K562 (cell line): ENCODE measurements at regions not wholly inside any gene's neighbourhood (a gene's known extent, or its start where the extent isn't known, plus 50 kb on each side); places are given as distances from the start of the nearest gene placed in this dataset.

Source experiments
- ATAC-seq: fragments of 200-7000 bp; cut with Tn5 transposase; 3 replicates; pipeline ENCODE4 v1.9.1; 2020; ENCODE audit warnings: moderate library complexity
- BruUV-seq: library from RNA; stranded (reverse); fragments of 400-500 nt; replicated peaks from 2 replicates; lab custom pipeline; 2021; lab: Mats Ljungman, UMichigan
- CTCF ChIA-PET: fragments of 300-600 bp; formaldehyde crosslinking; extraction: SDS; loops from one replicate; lab custom pipeline; 2021; ENCODE audit warnings: low intra/inter-chr PET ratio; lab: Yijun Ruan, JAX
- POLR2A ChIA-PET: fragments of 300-600, 350-650 bp; sonication (Branson Sonifier 250); formaldehyde crosslinking; extraction: SDS; loops from one replicate; lab custom pipeline; 2021; ENCODE audit warnings: antibody characterized with exemption, inconsistent platforms; lab: Yijun Ruan, JAX
- DNase-seq, 4 experiments: peaks; one replicate each; pipeline versions ENCODE4 v3.0.0 to v3.0.0-alpha.2; 2011 to 2018; ENCODE audit warnings: low spot score in 3 of 4, mixed read lengths in 3 of 4; ENCODE audit errors: extremely low read depth in 1 of 4
- FAIRE-seq: peaks from 2 replicates; lab custom pipeline; 2011; peaks lifted over from hg19 to GRCh38; lab: Jason Lieb, UNC
- H2AFZ ChIP-seq: 2 replicates; pipeline ENCODE4 v1.6.0; 2011; ENCODE audit warnings: low read depth, low read length, control low read depth, inconsistent platforms
- H3K27ac ChIP-seq: fragments of 200-600 bp; 3 replicates; pipeline ENCODE4 v1.8.0; 2011; ENCODE audit warnings: low read depth, mild to moderate bottlenecking, control low read depth, inconsistent platforms, low read length, moderate library complexity, mixed read lengths; ENCODE audit errors: extremely low read depth
- H3K27me3 ChIP-seq, 2 experiments: fragments of 300-600 bp in 1 of 2; 2 replicates in 1 of 2; 3 replicates in 1 of 2; pipeline versions ENCODE4 v1.6.0 to v1.8.0; 2011; ENCODE audit warnings: inconsistent platforms in 2 of 2, low read length in 2 of 2, mild to moderate bottlenecking in 1 of 2, mixed read lengths in 1 of 2, moderate library complexity in 1 of 2; ENCODE audit not compliant: control insufficient read depth in 2 of 2, insufficient read depth in 2 of 2
- H3K36me3 ChIP-seq: fragments of 300-600 bp; 3 replicates; pipeline ENCODE4 v1.8.0; 2011; ENCODE audit warnings: mild to moderate bottlenecking, low read length, inconsistent platforms; ENCODE audit not compliant: control insufficient read depth, insufficient read depth
- H3K4me1 ChIP-seq, 2 experiments: fragments of 200-600 bp in 1 of 2; replicated peaks in 1 of 2; 2 replicates in 1 of 2; 3 replicates in 1 of 2; pipeline versions ENCODE4 v1.5.1 to v1.8.0; 2011; ENCODE audit warnings: inconsistent platforms in 2 of 2, low read length in 2 of 2, mild to moderate bottlenecking in 1 of 2, mixed read lengths in 1 of 2, moderate library complexity in 1 of 2; ENCODE audit not compliant: control insufficient read depth in 2 of 2, insufficient read depth in 2 of 2
- H3K4me2 ChIP-seq: 2 replicates; pipeline ENCODE4 v1.6.1; 2011; ENCODE audit warnings: low read length, control low read depth, inconsistent platforms, mixed read lengths; ENCODE audit not compliant: insufficient read depth
- H3K4me3 ChIP-seq: fragments of 200-600 bp; sonication (generic), shearing (Covaris generic); 2 replicates; pipeline ENCODE4 v1.5.1; 2016; ENCODE audit warnings: control low read depth, inconsistent platforms
- H3K79me2 ChIP-seq: fragments of 200-600 bp; 3 replicates; pipeline ENCODE4 v1.8.0; 2011; ENCODE audit warnings: low read length, inconsistent platforms; ENCODE audit not compliant: control insufficient read depth, insufficient read depth
- H3K9ac ChIP-seq, 2 experiments: 2 replicates each; pipeline versions ENCODE4 v1.6.0 to v1.6.1; 2011; ENCODE audit warnings: low read depth in 2 of 2, low read length in 2 of 2, control low read depth in 1 of 2, inconsistent platforms in 1 of 2, mild to moderate bottlenecking in 1 of 2, mixed read lengths in 1 of 2; ENCODE audit not compliant: insufficient read depth in 1 of 2
- H3K9me1 ChIP-seq: one replicate; pipeline ENCODE4 v1.6.0; 2011; ENCODE audit warnings: inconsistent platforms, mild to moderate bottlenecking, low read length, moderate library complexity; ENCODE audit not compliant: control insufficient read depth, insufficient read depth
- H3K9me3 ChIP-seq: replicated peaks from 2 replicates; pipeline ENCODE4 v1.5.1; 2011; ENCODE audit warnings: low read depth, low read length, inconsistent platforms; ENCODE audit not compliant: control insufficient read depth, insufficient read depth
- H4K20me1 ChIP-seq: replicated peaks from 2 replicates; pipeline ENCODE4 v1.6.1; 2011; ENCODE audit warnings: low read length, inconsistent platforms, mixed read lengths; ENCODE audit not compliant: control insufficient read depth, insufficient read depth
- CBFB ChIP-seq: sonication (generic); formaldehyde crosslinking; IDR thresholded peaks from 2 replicates; pipeline ENCODE4 v1.4.0; 2020; ENCODE audit warnings: mild to moderate bottlenecking, missing genetic modification reagents
- CREB1 ChIP-seq, 2 experiments: sonication (generic) in 1 of 2; formaldehyde crosslinking in 1 of 2; IDR thresholded peaks; 2 replicates each; pipeline versions ENCODE4 v1.6.1 to v1.8.0; 2012 to 2022; ENCODE audit warnings: inconsistent platforms in 1 of 2, mild to moderate bottlenecking in 1 of 2, missing genetic modification reagents in 1 of 2, moderate library complexity in 1 of 2
- EP400 ChIP-seq: fragments of 450-650 bp; IDR thresholded peaks from 2 replicates; pipeline ENCODE4 v1.6.1; 2017; ENCODE audit warnings: antibody characterized with exemption, mild to moderate bottlenecking, moderate library complexity
- ESRRA ChIP-seq: fragments of 450-650 bp; IDR thresholded peaks from 2 replicates; pipeline ENCODE4 v1.6.1; 2014; ENCODE audit warnings: low read depth, mild to moderate bottlenecking, moderate library complexity, borderline replicate concordance
- EZH2 ChIP-seq: IDR thresholded peaks from 2 replicates; pipeline ENCODE4 v1.6.1; 2012; ENCODE audit warnings: low read depth, mild to moderate bottlenecking, inconsistent platforms, low read length, borderline replicate concordance
- HDAC2 ChIP-seq: fragments of 450-650 bp; IDR thresholded peaks from 2 replicates; pipeline ENCODE4 v1.6.1; 2016; ENCODE audit warnings: mild to moderate bottlenecking
- HMGN3 ChIP-seq: IDR thresholded peaks from 2 replicates; pipeline ENCODE4 v1.6.1; 2011; ENCODE audit warnings: borderline replicate concordance, low read depth, mild to moderate bottlenecking, mixed read lengths, low read length; ENCODE audit not compliant: insufficient read length; ENCODE audit errors: extremely low read depth
- KAT2B ChIP-seq: IDR thresholded peaks from one replicate; pipeline ENCODE4 v1.6.1; 2012; ENCODE audit warnings: low read depth, mild to moderate bottlenecking, control low read depth, inconsistent platforms, low read length, moderate library complexity
- NCOA4 ChIP-seq: fragments of 450-650 bp; IDR thresholded peaks from 2 replicates; pipeline ENCODE4 v1.6.1; 2018; ENCODE audit warnings: mild to moderate bottlenecking; ENCODE audit not compliant: partially characterized antibody
- PHF8 ChIP-seq: fragments of 200-600 bp; sonication (generic); IDR thresholded peaks from 2 replicates; pipeline ENCODE4 v1.6.1; 2012; ENCODE audit warnings: mixed run types, mild to moderate bottlenecking, inconsistent platforms, low read length, moderate library complexity, borderline replicate concordance
- RBBP5 ChIP-seq: fragments of 200-600 bp; sonication (generic); IDR thresholded peaks from 2 replicates; pipeline ENCODE4 v1.6.1; 2012; ENCODE audit warnings: borderline replicate concordance, mild to moderate bottlenecking, low read length, control low read depth, inconsistent platforms; ENCODE audit not compliant: insufficient read depth, poor library complexity, severe bottlenecking
- SMAD4 ChIP-seq: fragments of 250-450 bp; sonication (Bioruptor Pico); conservative IDR thresholded peaks from 2 replicates; pipeline ENCODE4 v1.8.0; 2021; ENCODE audit warnings: inconsistent platforms, mild to moderate bottlenecking, moderate library complexity
- ZNF830 ChIP-seq: fragments of 250-450 bp; sonication (Bioruptor Pico); IDR thresholded peaks from 2 replicates; pipeline ENCODE4 v1.5.0; 2021; ENCODE audit warnings: mild to moderate bottlenecking
- WGBS: fragments of 100-300 bp; shearing (Covaris generic); methylation state at CpG from one replicate; pipeline ENCODE4 v1.1.6; 2016; ENCODE audit warnings: low coverage, mixed read lengths; ENCODE audit not compliant: insufficient coverage; ENCODE audit errors: missing lambda C conversion rate; 5-methylcytosine and 5-hydroxymethylcytosine counted together
- in situ Hi-C: fragments of 300-500 bp; cut with MboI; formaldehyde crosslinking; loops from 4 replicates; pipeline ENCODE4 v1.15.0; 2018; ENCODE audit warnings: inconsistent platforms, mixed read lengths
- intact Hi-C: fragments of 100-400 bp; cut with micrococcal nuclease; formaldehyde crosslinking; loops from 2 replicates; pipeline ENCODE4 v1.14.2; 2022
- TF ChIP-seq, protein P1 (sequence below): fragments of 250-450 bp; sonication (Bioruptor Pico); IDR thresholded peaks from 2 replicates; pipeline ENCODE4 v1.5.0; 2020; ENCODE audit warnings: mild to moderate bottlenecking, borderline replicate concordance

DNA sequence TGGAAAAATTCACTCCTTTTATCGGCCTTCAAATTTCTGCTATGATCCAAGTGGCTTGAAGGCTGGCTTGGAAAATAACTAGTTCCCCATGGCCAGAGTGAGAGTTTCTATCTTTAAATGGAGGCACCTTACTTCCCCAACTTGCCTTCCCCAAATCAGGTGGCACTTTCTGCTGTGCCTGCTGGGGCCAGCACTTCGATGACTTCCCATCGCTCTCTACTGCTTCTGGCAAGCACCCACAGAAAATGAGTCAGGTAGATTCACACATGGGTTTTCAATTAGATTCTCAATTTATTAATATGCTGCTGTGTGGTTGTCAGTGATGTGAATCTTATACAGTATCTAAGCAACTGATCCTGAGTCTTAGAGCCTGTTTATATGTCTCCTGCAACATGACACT is 398.8 kb upstream of the RAG2 start (continued):
- TF ChIP-seq NCOA4 (no peak), SMAD4 (CRISPR knock-in tag) (no peak), HDAC2 (no peak)

DNA sequence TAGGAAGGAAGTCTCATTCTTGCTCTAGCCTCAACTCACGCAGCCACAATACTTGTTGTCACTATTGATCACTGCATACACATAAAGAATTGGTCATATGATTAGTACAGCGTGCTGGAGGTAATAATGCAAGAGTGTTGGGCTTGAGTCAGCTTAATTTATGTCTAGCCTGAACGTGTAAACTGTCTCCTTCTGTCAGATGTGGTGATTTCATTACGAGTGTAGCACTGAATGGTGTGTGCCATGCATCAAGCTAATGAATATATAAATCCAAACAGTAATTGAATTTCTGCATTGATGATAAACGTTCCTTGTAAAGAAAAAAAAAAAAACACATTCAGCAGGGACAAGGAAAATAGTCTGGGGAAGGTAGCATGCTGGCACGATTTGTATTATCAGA is 396.2 kb upstream of the RAG2 start:
- no peaks in the 10 kb centered on the region for H3K27me3 ChIP-seq
- H3K4me1 ChIP-seq, result no peaks in the 10 kb centered on the region
- in situ Hi-C loops, result no loop called here
- ATAC-seq (no peak), FAIRE-seq (no peak)
- no peak overlapping the region for H3K4me2 ChIP-seq
- intact Hi-C loops, result no loop called here
- no peaks in the 10 kb centered on the region; the same call in 1 of the 2 replicates for H3K9me3 ChIP-seq
- WGBS, result 2% methylated on average over 6 of the region's 6 CpGs
- no peak overlapping the region for H3K4me3 ChIP-seq
- no peak overlapping the region for H2AFZ ChIP-seq
- no peaks in the 10 kb centered on the region for H3K9me1 ChIP-seq
- no peak overlapping the region for H3K9ac ChIP-seq
- no peaks in the 10 kb centered on the region for H4K20me1 ChIP-seq
- no TSS peak for BruUV-seq
- no peak overlapping the region for H3K27ac ChIP-seq
- POLR2A ChIA-PET, result no interaction called here
- CTCF ChIA-PET, result no interaction called here
- TF ChIP-seq CBFB (CRISPR knock-in tag) (no peak), HMGN3 (no peak), NCOA4 (no peak), KAT2B (no peak), PHF8 (no peak), CREB1 (IDR thresholded peaks at IDR 0.05) (no peak), CREB1 (CRISPR knock-in tag; IDR thresholded peaks at IDR 0.05) (no peak), ZNF830 (CRISPR knock-in tag) (no peak), EZH2 (no peak), RBBP5 (no peak), ESRRA (no peak), EP400 (no peak)
- TF ChIP-seq, protein P1, sequence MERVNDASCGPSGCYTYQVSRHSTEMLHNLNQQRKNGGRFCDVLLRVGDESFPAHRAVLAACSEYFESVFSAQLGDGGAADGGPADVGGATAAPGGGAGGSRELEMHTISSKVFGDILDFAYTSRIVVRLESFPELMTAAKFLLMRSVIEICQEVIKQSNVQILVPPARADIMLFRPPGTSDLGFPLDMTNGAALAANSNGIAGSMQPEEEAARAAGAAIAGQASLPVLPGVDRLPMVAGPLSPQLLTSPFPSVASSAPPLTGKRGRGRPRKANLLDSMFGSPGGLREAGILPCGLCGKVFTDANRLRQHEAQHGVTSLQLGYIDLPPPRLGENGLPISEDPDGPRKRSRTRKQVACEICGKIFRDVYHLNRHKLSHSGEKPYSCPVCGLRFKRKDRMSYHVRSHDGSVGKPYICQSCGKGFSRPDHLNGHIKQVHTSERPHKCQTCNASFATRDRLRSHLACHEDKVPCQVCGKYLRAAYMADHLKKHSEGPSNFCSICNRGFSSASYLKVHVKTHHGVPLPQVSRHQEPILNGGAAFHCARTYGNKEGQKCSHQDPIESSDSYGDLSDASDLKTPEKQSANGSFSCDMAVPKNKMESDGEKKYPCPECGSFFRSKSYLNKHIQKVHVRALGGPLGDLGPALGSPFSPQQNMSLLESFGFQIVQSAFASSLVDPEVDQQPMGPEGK (CRISPR knock-in tag), result no peak
- TF ChIP-seq, all 486 proteins: peak for 0
- Histone ChIP-seq H3K79me2 (no peaks in the 10 kb centered on the region), H3K36me3 (no peaks in the 10 kb centered on the region)
- DNase-seq, result no peak
